ENCODE measurements at regions not wholly inside any gene's neighbourhood (a gene's known extent, or its start where the extent isn't known, plus 50 kb on each side); places are given as distances from the start of the nearest gene placed in this dataset.
"Not testable (repeated sequence)": the region's sequence is repeated elsewhere in the genome, so short reads cannot be mapped to it uniquely, and the experiment has no call there.

GRCh38 chr2:128611421-128612320 is 293.0 kb upstream of the HS6ST1 start:
- Histone ChIP-seq H3K9me3 (ENCODE audit: control insufficient read depth, low read length) (no peaks in the 10 kb centered on the region), H3K27me3 (ENCODE audit: control insufficient read depth, insufficient read depth, low read length) (no peaks in the 10 kb centered on the region), H2AFZ (peak overlapping the region; percentile 56), H3K36me3 (ENCODE audit: control insufficient read depth, insufficient read depth, low read length) (no peaks in the 10 kb centered on the region), H3K79me2 (no peaks in the 10 kb centered on the region), H3K27ac (peak overlapping the region; percentile 34), H3K4me1 (peaks cover 19% of the 10 kb centered on the region), H3K9ac (no peak overlapping the region), H3K4me3 (ENCODE audit: low read depth, low read length) (no peak overlapping the region), H3K4me2 (ENCODE audit: low read length) (no peak overlapping the region)
- no peak for TF ChIP-seq CTCF (IDR thresholded peaks at IDR 0.05)

- Histone ChIP-seq H3K4me3 (ENCODE audit: low read depth, low read length) (no peak overlapping the region), H3K36me3 (ENCODE audit: control insufficient read depth, insufficient read depth, low read length) (no peaks in the 10 kb centered on the region), H3K79me2 (no peaks in the 10 kb centered on the region), H3K27me3 (ENCODE audit: control insufficient read depth, insufficient read depth, low read length) (no peaks in the 10 kb centered on the region), H3K9ac (no peak overlapping the region), H2AFZ (no peak overlapping the region), H3K27ac (no peak overlapping the region), H3K4me1 (peaks cover 19% of the 10 kb centered on the region), H3K9me3 (ENCODE audit: control insufficient read depth, low read length) (no peaks in the 10 kb centered on the region), H3K4me2 (ENCODE audit: low read length) (no peak overlapping the region)
- no peak for TF ChIP-seq CTCF (IDR thresholded peaks at IDR 0.05)
These were observed 294.0 kb upstream of the HS6ST1 start for GRCh38 chr2:128612628-128613027.

GRCh38 chr2:128613351-128613750 is 294.7 kb upstream of the HS6ST1 start:
- no peak overlapping the region for H3K4me3 ChIP-seq (ENCODE audit: low read depth, low read length)
- H3K4me1 ChIP-seq: peaks cover 15% of the 10 kb centered on the region
- no peaks in the 10 kb centered on the region for H3K27me3 ChIP-seq (ENCODE audit: control insufficient read depth, insufficient read depth, low read length)
- no peak overlapping the region for H2AFZ ChIP-seq
- H3K4me2 ChIP-seq (ENCODE audit: low read length): no peak overlapping the region
- H3K36me3 ChIP-seq (ENCODE audit: control insufficient read depth, insufficient read depth, low read length): no peaks in the 10 kb centered on the region
- no peaks in the 10 kb centered on the region for H3K9me3 ChIP-seq (ENCODE audit: control insufficient read depth, low read length)
- no peak overlapping the region for H3K27ac ChIP-seq
- no peaks in the 10 kb centered on the region for H3K79me2 ChIP-seq
- H3K9ac ChIP-seq: no peak overlapping the region
- no peak for TF ChIP-seq CTCF (IDR thresholded peaks at IDR 0.05)

- Histone ChIP-seq H3K36me3 (ENCODE audit: control insufficient read depth, insufficient read depth, low read length) (no peaks in the 10 kb centered on the region), H3K9me3 (ENCODE audit: control insufficient read depth, low read length) (no peaks in the 10 kb centered on the region)
These were observed 295.2 kb upstream of the HS6ST1 start for GRCh38 chr2:128613876-128614275.

GRCh38 chr2:128614907-128615306 is 296.2 kb upstream of the HS6ST1 start:
- not testable (repeated sequence) for H2AFZ ChIP-seq; H3K9me3 ChIP-seq (ENCODE audit: control insufficient read depth, low read length); H3K79me2 ChIP-seq

More at GRCh38 chr2:128613876-128614275, 295.2 kb upstream of the HS6ST1 start:
- Histone ChIP-seq H3K4me3 (ENCODE audit: low read depth, low read length) (no peak overlapping the region), H3K27ac (no peak overlapping the region), H3K4me1 (peaks cover 15% of the 10 kb centered on the region), H3K4me2 (ENCODE audit: low read length) (no peak overlapping the region), H3K27me3 (ENCODE audit: control insufficient read depth, insufficient read depth, low read length) (no peaks in the 10 kb centered on the region), H3K9ac (no peak overlapping the region), H2AFZ (no peak overlapping the region), H3K79me2 (no peaks in the 10 kb centered on the region)
- TF ChIP-seq CTCF (IDR thresholded peaks at IDR 0.05): no peak

More at GRCh38 chr2:128614907-128615306, 296.2 kb upstream of the HS6ST1 start:
- H3K9ac ChIP-seq; H3K27ac ChIP-seq; H3K4me2 ChIP-seq (ENCODE audit: low read length); H3K36me3 ChIP-seq (ENCODE audit: control insufficient read depth, insufficient read depth, low read length); H3K4me3 ChIP-seq (ENCODE audit: low read depth, low read length); H3K27me3 ChIP-seq (ENCODE audit: control insufficient read depth, insufficient read depth, low read length): not testable (repeated sequence)
- peaks cover 15% of the 10 kb centered on the region for H3K4me1 ChIP-seq

All from parathyroid adenoma (tissue), 2 donors.